ENCODE measurements at regions not wholly inside any gene's neighbourhood (a gene's known extent, or its start where the extent isn't known, plus 50 kb on each side); places are given as distances from the start of the nearest gene placed in this dataset.

- no peak for TF ChIP-seq BACH2 (CRISPR knock-in tag; IDR thresholded peaks at IDR 0.05; ENCODE audit: borderline replicate concordance)
- TF ChIP-seq ZFP30 (CRISPR knock-in tag; IDR thresholded peaks at IDR 0.05) = no peak
- ATAC-seq = no peak
Measured at GRCh38 chr19:5288347-5288739, 52.3 kb downstream of the PTPRS start.

DNA sequence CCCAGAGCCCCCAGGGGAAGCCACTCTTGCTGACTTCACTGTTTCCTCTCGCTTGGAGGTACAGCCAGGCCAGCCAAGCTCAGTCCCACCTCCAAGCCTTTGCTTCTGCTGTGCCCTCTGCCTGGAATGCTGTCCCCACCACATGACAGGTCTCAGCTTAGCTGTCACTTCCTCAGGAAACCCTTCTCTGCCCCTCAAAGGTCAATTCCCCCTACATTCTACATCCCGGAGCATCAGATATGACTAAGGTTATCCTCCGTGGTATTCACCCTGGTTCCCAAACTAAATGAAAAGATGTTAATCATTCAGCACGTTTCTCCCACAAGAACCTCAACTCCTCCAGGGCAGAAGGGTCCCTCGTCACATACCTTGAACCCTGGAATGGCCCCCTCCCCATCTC is 53.5 kb downstream of the PTPRS start:
- no peak for TF ChIP-seq ESRRG (CRISPR knock-in tag; IDR thresholded peaks at IDR 0.05)
- TF ChIP-seq ZNF70 (CRISPR knock-in tag; IDR thresholded peaks at IDR 0.05) = no peak
- TF ChIP-seq ZFP3 (CRISPR knock-in tag; IDR thresholded peaks at IDR 0.05) = no peak
- no peak for TF ChIP-seq TOX (CRISPR knock-in tag; IDR thresholded peaks at IDR 0.05; ENCODE audit: borderline replicate concordance)
- no peak for TF ChIP-seq ZFP30 (CRISPR knock-in tag; IDR thresholded peaks at IDR 0.05)
- no peak for TF ChIP-seq CSDC2 (CRISPR knock-in tag; IDR thresholded peaks at IDR 0.05)
- TF ChIP-seq ZNF8 (CRISPR knock-in tag; IDR thresholded peaks at IDR 0.05) = no peak
- no peak for TF ChIP-seq ZNF565 (CRISPR knock-in tag; conservative IDR thresholded peaks at IDR 0.05; ENCODE audit: low read depth)
- TF ChIP-seq, protein P1, sequence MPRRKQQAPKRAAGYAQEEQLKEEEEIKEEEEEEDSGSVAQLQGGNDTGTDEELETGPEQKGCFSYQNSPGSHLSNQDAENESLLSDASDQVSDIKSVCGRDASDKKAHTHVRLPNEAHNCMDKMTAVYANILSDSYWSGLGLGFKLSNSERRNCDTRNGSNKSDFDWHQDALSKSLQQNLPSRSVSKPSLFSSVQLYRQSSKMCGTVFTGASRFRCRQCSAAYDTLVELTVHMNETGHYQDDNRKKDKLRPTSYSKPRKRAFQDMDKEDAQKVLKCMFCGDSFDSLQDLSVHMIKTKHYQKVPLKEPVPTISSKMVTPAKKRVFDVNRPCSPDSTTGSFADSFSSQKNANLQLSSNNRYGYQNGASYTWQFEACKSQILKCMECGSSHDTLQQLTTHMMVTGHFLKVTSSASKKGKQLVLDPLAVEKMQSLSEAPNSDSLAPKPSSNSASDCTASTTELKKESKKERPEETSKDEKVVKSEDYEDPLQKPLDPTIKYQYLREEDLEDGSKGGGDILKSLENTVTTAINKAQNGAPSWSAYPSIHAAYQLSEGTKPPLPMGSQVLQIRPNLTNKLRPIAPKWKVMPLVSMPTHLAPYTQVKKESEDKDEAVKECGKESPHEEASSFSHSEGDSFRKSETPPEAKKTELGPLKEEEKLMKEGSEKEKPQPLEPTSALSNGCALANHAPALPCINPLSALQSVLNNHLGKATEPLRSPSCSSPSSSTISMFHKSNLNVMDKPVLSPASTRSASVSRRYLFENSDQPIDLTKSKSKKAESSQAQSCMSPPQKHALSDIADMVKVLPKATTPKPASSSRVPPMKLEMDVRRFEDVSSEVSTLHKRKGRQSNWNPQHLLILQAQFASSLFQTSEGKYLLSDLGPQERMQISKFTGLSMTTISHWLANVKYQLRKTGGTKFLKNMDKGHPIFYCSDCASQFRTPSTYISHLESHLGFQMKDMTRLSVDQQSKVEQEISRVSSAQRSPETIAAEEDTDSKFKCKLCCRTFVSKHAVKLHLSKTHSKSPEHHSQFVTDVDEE (CRISPR knock-in tag; IDR thresholded peaks at IDR 0.05) = no peak
- TF ChIP-seq PATZ1 (CRISPR knock-in tag; IDR thresholded peaks at IDR 0.05; ENCODE audit: borderline replicate concordance) = no peak
- no peak for TF ChIP-seq RARB (CRISPR knock-in tag; IDR thresholded peaks at IDR 0.05)
- TF ChIP-seq, protein P2, sequence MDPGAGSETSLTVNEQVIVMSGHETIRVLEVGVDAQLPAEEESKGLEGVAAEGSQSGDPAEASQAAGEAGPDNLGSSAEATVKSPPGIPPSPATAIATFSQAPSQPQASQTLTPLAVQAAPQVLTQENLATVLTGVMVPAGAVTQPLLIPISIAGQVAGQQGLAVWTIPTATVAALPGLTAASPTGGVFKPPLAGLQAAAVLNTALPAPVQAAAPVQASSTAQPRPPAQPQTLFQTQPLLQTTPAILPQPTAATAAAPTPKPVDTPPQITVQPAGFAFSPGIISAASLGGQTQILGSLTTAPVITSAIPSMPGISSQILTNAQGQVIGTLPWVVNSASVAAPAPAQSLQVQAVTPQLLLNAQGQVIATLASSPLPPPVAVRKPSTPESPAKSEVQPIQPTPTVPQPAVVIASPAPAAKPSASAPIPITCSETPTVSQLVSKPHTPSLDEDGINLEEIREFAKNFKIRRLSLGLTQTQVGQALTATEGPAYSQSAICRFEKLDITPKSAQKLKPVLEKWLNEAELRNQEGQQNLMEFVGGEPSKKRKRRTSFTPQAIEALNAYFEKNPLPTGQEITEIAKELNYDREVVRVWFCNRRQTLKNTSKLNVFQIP (CRISPR knock-in tag; IDR thresholded peaks at IDR 0.05; ENCODE audit: borderline replicate concordance, low read depth) = no peak
- no peak for TF ChIP-seq GLIS3 (CRISPR knock-in tag; IDR thresholded peaks at IDR 0.05)
- TF ChIP-seq SNAI2 (CRISPR knock-in tag; IDR thresholded peaks at IDR 0.05) = no peak
- TF ChIP-seq ISL1 (CRISPR knock-in tag; IDR thresholded peaks at IDR 0.05) = no peak

GRCh38 chr19:5286465-5287029 is 54.1 kb downstream of the PTPRS start:
- TF ChIP-seq, protein P2 (CRISPR knock-in tag; IDR thresholded peaks at IDR 0.05; ENCODE audit: borderline replicate concordance, low read depth) = no peak
- TF ChIP-seq ARNTL (CRISPR knock-in tag; IDR thresholded peaks at IDR 0.05; ENCODE audit: borderline replicate concordance, low read depth) = no peak
- no peak for TF ChIP-seq ZFP3 (CRISPR knock-in tag; IDR thresholded peaks at IDR 0.05)
- no peak for TF ChIP-seq CREB5 (CRISPR knock-in tag; IDR thresholded peaks at IDR 0.05; ENCODE audit: low read depth)
- TF ChIP-seq, protein P3, sequence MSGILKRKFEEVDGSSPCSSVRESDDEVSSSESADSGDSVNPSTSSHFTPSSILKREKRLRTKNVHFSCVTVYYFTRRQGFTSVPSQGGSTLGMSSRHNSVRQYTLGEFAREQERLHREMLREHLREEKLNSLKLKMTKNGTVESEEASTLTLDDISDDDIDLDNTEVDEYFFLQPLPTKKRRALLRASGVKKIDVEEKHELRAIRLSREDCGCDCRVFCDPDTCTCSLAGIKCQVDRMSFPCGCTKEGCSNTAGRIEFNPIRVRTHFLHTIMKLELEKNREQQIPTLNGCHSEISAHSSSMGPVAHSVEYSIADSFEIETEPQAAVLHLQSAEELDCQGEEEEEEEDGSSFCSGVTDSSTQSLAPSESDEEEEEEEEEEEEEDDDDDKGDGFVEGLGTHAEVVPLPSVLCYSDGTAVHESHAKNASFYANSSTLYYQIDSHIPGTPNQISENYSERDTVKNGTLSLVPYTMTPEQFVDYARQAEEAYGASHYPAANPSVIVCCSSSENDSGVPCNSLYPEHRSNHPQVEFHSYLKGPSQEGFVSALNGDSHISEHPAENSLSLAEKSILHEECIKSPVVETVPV (CRISPR knock-in tag; IDR thresholded peaks at IDR 0.05) = no peak
- no peak for TF ChIP-seq TCF4 (CRISPR knock-in tag; IDR thresholded peaks at IDR 0.05; ENCODE audit: borderline replicate concordance)
- no peak for TF ChIP-seq TOX (CRISPR knock-in tag; IDR thresholded peaks at IDR 0.05; ENCODE audit: borderline replicate concordance)
- TF ChIP-seq ZC3H10 (CRISPR knock-in tag; IDR thresholded peaks at IDR 0.05) = no peak
- TF ChIP-seq ZNF70 (CRISPR knock-in tag; IDR thresholded peaks at IDR 0.05) = no peak
- TF ChIP-seq SNAI2 (CRISPR knock-in tag; IDR thresholded peaks at IDR 0.05) = no peak
- no peak for TF ChIP-seq CSDC2 (CRISPR knock-in tag; IDR thresholded peaks at IDR 0.05)
- TF ChIP-seq GLIS3 (CRISPR knock-in tag; IDR thresholded peaks at IDR 0.05) = no peak
- no peak for TF ChIP-seq ESRRG (CRISPR knock-in tag; IDR thresholded peaks at IDR 0.05)
- TF ChIP-seq RARB (CRISPR knock-in tag; IDR thresholded peaks at IDR 0.05) = no peak
- TF ChIP-seq, protein P1 (CRISPR knock-in tag; IDR thresholded peaks at IDR 0.05) = no peak
- TF ChIP-seq PPARA (CRISPR knock-in tag; IDR thresholded peaks at IDR 0.05; ENCODE audit: borderline replicate concordance) = no peak
- no peak for ATAC-seq

More for the DNA sequence above, 53.5 kb downstream of the PTPRS start:
- no peak for ATAC-seq
